GM19372 (cell line): ENCODE measurements at regions not wholly inside any gene's neighbourhood (a gene's known extent, or its start where the extent isn't known, plus 50 kb on each side); places are given as distances from the start of the nearest gene placed in this dataset.

Source experiments
- ATAC-seq: cut with Tn5 transposase; IDR thresholded peaks from one replicate; pipeline ENCODE4 v1.9.1; 2021; ENCODE audit warnings: mild to moderate bottlenecking, low read depth, moderate library complexity; ENCODE audit not compliant: unreplicated experiment

GRCh38 chr11:47899801-47900200 lies 51.7 kb upstream of the NUP160 start:
- peak; percentile 96 for ATAC-seq
